H1 (cell line): ENCODE measurements at regions not wholly inside any gene's neighbourhood (a gene's known extent, or its start where the extent isn't known, plus 50 kb on each side); places are given as distances from the start of the nearest gene placed in this dataset.

Experiments used
- CTCF ChIA-PET: fragments of 300-600 bp; sonication (Branson Sonifier 250); formaldehyde crosslinking; loops from one replicate; lab custom pipeline; 2021; ENCODE audit not compliant: partially characterized antibody; lab: Charles Lee
- POLR2A ChIA-PET: fragments of 300-600 bp; sonication (Branson Sonifier 250); formaldehyde crosslinking; loops from one replicate; lab custom pipeline; 2021; ENCODE audit warnings: inconsistent platforms; ENCODE audit not compliant: partially characterized antibody; lab: Charles Lee
- DNase-seq, 2 experiments: peaks; one replicate each; pipeline versions ENCODE4 v3.0.0 to v3.0.0-alpha.2; 2010 to 2022; ENCODE audit warnings: low spot score in 2 of 2, low read depth in 1 of 2, mixed read lengths in 1 of 2
- FAIRE-seq: peaks from 2 replicates; lab custom pipeline; 2011; peaks lifted over from hg19 to GRCh38; lab: Jason Lieb, UNC
- H2AFZ ChIP-seq: 2 replicates; pipeline ENCODE4 v1.8.1; 2012; ENCODE audit warnings: low read length, inconsistent platforms
- H2AK5ac ChIP-seq: 2 replicates; pipeline ENCODE4 v1.6.1; 2013; ENCODE audit warnings: low read depth, low read length
- H2BK120ac ChIP-seq: replicated peaks from 2 replicates; pipeline ENCODE3; 2013; ENCODE audit warnings: low read depth, low read length, inconsistent platforms
- H2BK12ac ChIP-seq: 2 replicates; pipeline ENCODE4 v1.6.1; 2013; ENCODE audit warnings: low read depth, low read length
- H2BK15ac ChIP-seq: 2 replicates; pipeline ENCODE4 v1.6.1; 2013; ENCODE audit warnings: low read length
- H2BK20ac ChIP-seq: 2 replicates; pipeline ENCODE4 v1.6.1; 2013; ENCODE audit warnings: low read length
- H2BK5ac ChIP-seq: 2 replicates; pipeline ENCODE4 v1.6.1; 2013; ENCODE audit warnings: low read depth, low read length
- H3K14ac ChIP-seq: 2 replicates; pipeline ENCODE4 v1.6.1; 2013; ENCODE audit warnings: inconsistent platforms; ENCODE audit not compliant: insufficient read length
- H3K18ac ChIP-seq: 2 replicates; pipeline ENCODE4 v1.6.1; 2013; ENCODE audit warnings: low read length; ENCODE audit errors: extremely low read depth
- H3K23ac ChIP-seq: 2 replicates; pipeline ENCODE4 v1.6.1; 2013; ENCODE audit warnings: inconsistent platforms; ENCODE audit not compliant: insufficient read length
- H3K23me2 ChIP-seq: 2 replicates; pipeline ENCODE4 v1.6.1; 2013; ENCODE audit warnings: low read depth, low read length
- H3K27ac ChIP-seq: 2 replicates; pipeline ENCODE4 v1.6.1; 2011; ENCODE audit warnings: low read depth, low read length, inconsistent platforms
- H3K27me3 ChIP-seq, 4 experiments: replicated peaks in 1 of 4; 1 replicate in 1 of 4; 2 replicates in 3 of 4; pipeline versions ENCODE4 v1.6.1 to v1.8.1; 2011 to 2013; ENCODE audit warnings: low read length in 3 of 4, mild to moderate bottlenecking in 3 of 4, inconsistent platforms in 2 of 4, mixed read lengths in 2 of 4, moderate library complexity in 1 of 4; ENCODE audit not compliant: control insufficient read depth in 3 of 4, insufficient read depth in 3 of 4; ENCODE audit errors: extremely low read depth in 1 of 4
- H3K36me3 ChIP-seq, 4 experiments: 2 replicates each; pipeline versions ENCODE4 v1.6.1 to v1.8.1; 2011 to 2013; ENCODE audit warnings: mild to moderate bottlenecking in 4 of 4, low read length in 3 of 4, moderate library complexity in 2 of 4, control low read depth in 1 of 4, inconsistent platforms in 1 of 4; ENCODE audit not compliant: insufficient read depth in 4 of 4, control insufficient read depth in 2 of 4
- H3K4ac ChIP-seq: replicated peaks from 2 replicates; pipeline ENCODE3; 2013; ENCODE audit warnings: low read length, low read depth, mixed read lengths, inconsistent platforms; ENCODE audit not compliant: insufficient read length
- H3K4me1 ChIP-seq, 4 experiments: replicated peaks in 1 of 4; 1 replicate in 1 of 4; 2 replicates in 3 of 4; pipeline versions ENCODE4 v1.6.1 to v1.8.1; 2011 to 2013; ENCODE audit warnings: low read length in 3 of 4, inconsistent platforms in 2 of 4, mixed read lengths in 1 of 4; ENCODE audit not compliant: insufficient read depth in 4 of 4, control insufficient read depth in 3 of 4
- H3K4me2 ChIP-seq, 2 experiments: 2 replicates each; pipeline versions ENCODE4 v1.6.1 to v1.8.1; 2011 to 2013; ENCODE audit warnings: low read depth in 2 of 2, low read length in 2 of 2, control low read depth in 1 of 2, inconsistent platforms in 1 of 2, mild to moderate bottlenecking in 1 of 2; ENCODE audit not compliant: insufficient read depth in 1 of 2
- H3K4me3 ChIP-seq, 4 experiments: fragments of 200-600, 300-600 bp in 1 of 4; sonication (generic), shearing (Covaris generic), sonication (Bioruptor Twin) in 1 of 4; 2 replicates each; pipeline versions ENCODE4 v1.5.1 to v1.8.1; 2011 to 2016; ENCODE audit warnings: low read length in 4 of 4, low read depth in 3 of 4, control low read depth in 2 of 4, inconsistent platforms in 2 of 4, mild to moderate bottlenecking in 2 of 4, mixed read lengths in 1 of 4, moderate library complexity in 1 of 4; ENCODE audit not compliant: insufficient read depth in 2 of 4; ENCODE audit errors: extremely low read depth in 1 of 4
- H3K56ac ChIP-seq: replicated peaks from 2 replicates; pipeline ENCODE3; 2013; ENCODE audit warnings: low read depth, mild to moderate bottlenecking, mixed read lengths, low read length, inconsistent platforms; ENCODE audit not compliant: insufficient read length
- H3K79me1 ChIP-seq: 2 replicates; pipeline ENCODE4 v1.6.1; 2013; ENCODE audit warnings: low read depth, low read length, control low read depth
- H3K79me2 ChIP-seq, 2 experiments: 2 replicates each; pipeline versions ENCODE4 v1.6.1 to v1.8.1; 2012 to 2013; ENCODE audit warnings: low read length in 2 of 2, mild to moderate bottlenecking in 2 of 2, inconsistent platforms in 1 of 2; ENCODE audit not compliant: insufficient read depth in 2 of 2, control insufficient read depth in 1 of 2
- H3K9ac ChIP-seq, 4 experiments: replicated peaks in 1 of 4; 1 replicate in 1 of 4; 2 replicates in 3 of 4; pipeline versions ENCODE4 v1.6.1 to v1.8.1; 2011 to 2013; ENCODE audit warnings: low read depth in 3 of 4, low read length in 3 of 4, control low read depth in 2 of 4, mild to moderate bottlenecking in 2 of 4, moderate library complexity in 2 of 4, inconsistent platforms in 1 of 4; ENCODE audit errors: extremely low read depth in 1 of 4
- H3K9me3 ChIP-seq, 2 experiments: 2 replicates each; pipeline versions ENCODE4 v1.6.1 to v1.8.1; 2012 to 2013; ENCODE audit warnings: mild to moderate bottlenecking in 2 of 2, moderate library complexity in 2 of 2, control low read depth in 1 of 2, inconsistent platforms in 1 of 2, low read depth in 1 of 2, low read length in 1 of 2, mixed read lengths in 1 of 2; ENCODE audit not compliant: insufficient read depth in 2 of 2
- H4K20me1 ChIP-seq, 2 experiments: replicated peaks in 1 of 2; 2 replicates each; pipeline versions ENCODE3 to v1.8.1; 2011 to 2013; ENCODE audit warnings: inconsistent platforms in 2 of 2, low read length in 2 of 2, mild to moderate bottlenecking in 1 of 2; ENCODE audit not compliant: insufficient read depth in 2 of 2, control insufficient read depth in 1 of 2
- H4K5ac ChIP-seq: 2 replicates; pipeline ENCODE4 v1.6.1; 2013; ENCODE audit warnings: low read length, low read depth, mixed read lengths, inconsistent platforms; ENCODE audit not compliant: insufficient read length
- H4K8ac ChIP-seq: 2 replicates; pipeline ENCODE4 v1.8.0; 2013; ENCODE audit warnings: mild to moderate bottlenecking, moderate library complexity, low read length, inconsistent platforms; ENCODE audit not compliant: insufficient read depth; ENCODE audit errors: extremely low read depth
- H4K91ac ChIP-seq: replicated peaks from 2 replicates; pipeline ENCODE3; 2013; ENCODE audit warnings: low read length, mixed read lengths, inconsistent platforms; ENCODE audit not compliant: insufficient read length
- CBX5 ChIP-seq: fragments of 300-800, 300-1000 bp; sonication (generic); IDR thresholded peaks from 2 replicates; pipeline ENCODE4 v1.7.1; 2016; ENCODE audit warnings: antibody characterized with exemption, low read length, low read depth
- JUND ChIP-seq: IDR thresholded peaks from 2 replicates; pipeline ENCODE4 v1.6.1; 2011; ENCODE audit warnings: mild to moderate bottlenecking, improper control_type of control experiment, low read length
- SP2 ChIP-seq: IDR thresholded peaks from 2 replicates; pipeline ENCODE4 v1.6.1; 2012; ENCODE audit warnings: mild to moderate bottlenecking, low read length, inconsistent platforms

DNA sequence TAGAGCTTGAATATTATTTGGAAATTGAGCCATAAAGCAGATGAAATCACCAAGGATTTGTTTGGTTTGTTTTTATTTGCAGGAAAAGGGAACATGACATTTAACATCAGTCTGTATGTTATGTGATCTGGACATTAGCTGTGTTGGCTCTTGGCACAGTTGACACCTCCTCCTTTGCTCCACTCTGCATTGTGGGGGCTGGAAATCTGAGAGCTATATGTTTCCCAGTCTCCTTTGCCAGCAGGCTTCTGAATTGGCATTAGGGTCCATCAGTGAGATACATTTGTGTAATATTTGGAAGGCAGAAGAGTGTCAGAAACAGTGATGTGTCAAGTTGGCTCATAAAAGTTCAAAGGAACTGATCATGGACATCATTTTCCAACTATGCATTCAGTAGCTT is 322.1 kb upstream of the ATP2B1 start:
- H3K4ac ChIP-seq: no peak overlapping the region
- H3K4me2 ChIP-seq: no peak overlapping the region
- no peak overlapping the region for H2BK5ac ChIP-seq
- no peaks in the 10 kb centered on the region for H3K79me2 ChIP-seq
- no peak overlapping the region for H3K9ac ChIP-seq
- ChIA-PET CTCF (interaction anchor here (0.6 kb wide), 1 partner anchor 489 kb away, joined by 3 read pairs; no protein-coding TSS in a partner anchor), POLR2A (no interaction called here)
- H3K4me1 ChIP-seq: no peaks in the 10 kb centered on the region
- H2AFZ ChIP-seq: no peak overlapping the region
- no peak overlapping the region for H2BK15ac ChIP-seq
- H3K18ac ChIP-seq: no peak overlapping the region
- no peak overlapping the region for H3K4me3 ChIP-seq
- no peak overlapping the region for H4K5ac ChIP-seq
- no peak overlapping the region for H3K56ac ChIP-seq
- no peak overlapping the region for H4K91ac ChIP-seq
- no peaks in the 10 kb centered on the region for H4K20me1 ChIP-seq
- FAIRE-seq (no peak), DNase-seq (no peak)
- H2BK12ac ChIP-seq: no peak overlapping the region
- no peaks in the 10 kb centered on the region for H3K27me3 ChIP-seq
- H3K27ac ChIP-seq: no peak overlapping the region
- H2BK120ac ChIP-seq: no peak overlapping the region
- no peak overlapping the region for H2AK5ac ChIP-seq
- no peaks in the 10 kb centered on the region for H3K79me1 ChIP-seq
- no peaks in the 10 kb centered on the region for H3K23me2 ChIP-seq
- H2BK20ac ChIP-seq: no peak overlapping the region
- no peak overlapping the region for H3K23ac ChIP-seq
- H4K8ac ChIP-seq: no peak overlapping the region
- no peak overlapping the region for H3K14ac ChIP-seq
- no peaks in the 10 kb centered on the region for H3K36me3 ChIP-seq
- H3K9me3 ChIP-seq: no peaks in the 10 kb centered on the region
- TF ChIP-seq CBX5: no peak
- TF ChIP-seq JUND: no peak
- no peak for TF ChIP-seq SP2
